ENCODE measurements at regions not wholly inside any gene's neighbourhood (a gene's known extent, or its start where the extent isn't known, plus 50 kb on each side); places are given as distances from the start of the nearest gene placed in this dataset.
"Not testable (repeated sequence)": the region's sequence is repeated elsewhere in the genome, so short reads cannot be mapped to it uniquely, and the experiment has no call there.

DNA sequence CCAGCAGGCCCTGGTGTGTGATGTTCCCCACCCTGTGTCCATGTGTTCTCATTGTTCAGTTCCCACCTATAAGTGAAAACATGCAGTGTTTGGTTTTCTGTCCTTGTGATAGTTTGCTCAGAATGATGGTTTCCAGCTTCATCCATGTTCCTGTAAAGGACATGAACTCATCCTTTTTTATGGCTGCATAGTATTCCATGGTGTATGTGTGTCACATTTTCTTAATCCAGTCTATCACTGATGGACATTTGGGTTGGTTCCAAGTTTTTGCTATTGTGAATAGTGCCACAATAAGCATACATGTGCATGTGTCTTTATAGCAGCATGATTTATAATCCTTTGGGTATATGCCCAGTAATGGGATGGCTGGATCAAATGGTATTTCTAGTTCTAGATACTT lies 130.4 kb upstream of the FHL2 start:
- not testable (repeated sequence) for H3K36me3 ChIP-seq (ENCODE audit: insufficient read depth, low read length); H2AFZ ChIP-seq (ENCODE audit: low read depth, low read length); H3K79me2 ChIP-seq (replicated peaks; ENCODE audit: insufficient read depth, low read length); H3K9me2 ChIP-seq (ENCODE audit: insufficient read depth, low read length); H3F3A ChIP-seq (ENCODE audit: insufficient read depth, low read length, poor library complexity, severe bottlenecking); H3K4me2 ChIP-seq (ENCODE audit: low read length); H3K9ac ChIP-seq (ENCODE audit: low read length); H3K4me3 ChIP-seq (ENCODE audit: low read length); H3K27me3 ChIP-seq (ENCODE audit: insufficient read depth, low read depth, low read length); H3K9me3 ChIP-seq (ENCODE audit: low read length); H4K20me1 ChIP-seq (ENCODE audit: insufficient read depth); H3K27ac ChIP-seq (ENCODE audit: low read length)

DNA sequence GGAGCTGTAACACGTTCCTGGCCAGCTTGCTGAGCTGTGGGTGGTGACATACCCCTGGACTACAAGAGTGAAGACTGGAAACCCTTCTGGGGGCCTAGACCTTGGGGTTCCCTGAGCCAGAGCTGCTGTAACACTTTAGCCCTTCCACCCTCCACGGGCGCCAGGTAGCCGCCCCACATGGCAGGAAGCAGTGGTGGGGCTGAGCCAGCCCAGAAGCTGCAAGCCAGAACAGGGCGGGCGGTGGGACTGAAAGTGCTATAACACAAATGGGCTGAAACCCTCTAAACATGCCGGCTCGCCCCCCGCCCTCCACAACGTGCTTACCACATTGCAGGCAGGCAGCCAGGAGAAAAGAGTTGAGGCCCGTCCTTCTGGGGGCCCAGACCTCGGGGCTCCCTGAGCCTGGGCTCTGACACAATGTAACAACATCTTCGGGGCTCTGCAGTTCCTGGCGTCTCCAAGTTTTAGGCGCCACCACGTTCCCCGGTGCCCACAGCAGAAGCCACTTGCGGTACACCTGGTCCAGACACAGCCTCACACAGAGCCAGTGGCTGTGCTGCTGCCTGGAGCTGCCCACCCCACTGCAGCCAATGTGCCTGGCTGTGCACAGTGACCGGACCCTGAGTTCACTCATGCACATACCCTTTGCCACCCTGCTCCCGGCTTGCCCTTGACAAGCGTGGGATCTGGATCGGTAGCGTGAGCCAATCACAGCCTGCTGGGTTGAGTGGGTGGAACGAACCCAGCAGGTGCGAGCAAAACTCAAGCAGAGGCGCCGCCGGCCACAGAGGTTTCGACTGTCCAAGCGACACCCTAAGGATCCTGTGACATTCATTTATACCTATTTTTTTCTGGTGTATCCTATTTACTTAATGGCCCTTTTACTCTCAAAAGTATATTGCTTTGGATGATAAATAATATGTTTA lies 127.4 kb upstream of the FHL2 start:
- Histone ChIP-seq H3K4me3 (ENCODE audit: low read length) (no peak overlapping the region), H3K27me3 (ENCODE audit: insufficient read depth, low read depth, low read length) (no peaks in the 10 kb centered on the region), H3K9me3 (ENCODE audit: low read length) (no peaks in the 10 kb centered on the region), H3K36me3 (ENCODE audit: insufficient read depth, low read length) (no peaks in the 10 kb centered on the region), H4K20me1 (ENCODE audit: insufficient read depth) (no peaks in the 10 kb centered on the region), H3K4me2 (ENCODE audit: low read length) (no peak overlapping the region), H3K9ac (ENCODE audit: low read length) (no peak overlapping the region), H3K9me2 (ENCODE audit: insufficient read depth, low read length) (no peaks in the 10 kb centered on the region), H2AFZ (ENCODE audit: low read depth, low read length) (no peak overlapping the region), H3F3A (ENCODE audit: insufficient read depth, low read length, poor library complexity, severe bottlenecking) (no peaks in the 10 kb centered on the region), H3K27ac (ENCODE audit: low read length) (no peak overlapping the region), H3K79me2 (replicated peaks; ENCODE audit: insufficient read depth, low read length) (no peaks in the 10 kb centered on the region)
- TF ChIP-seq EZH2 (IDR thresholded peaks at IDR 0.05; ENCODE audit: borderline replicate concordance, insufficient read depth, low read length, poor library complexity, severe bottlenecking) (no peak), SMC3 (conservative IDR thresholded peaks at IDR 0.05; ENCODE audit: poor library complexity) (no peak), MXI1 (conservative IDR thresholded peaks at IDR 0.05; ENCODE audit: poor library complexity, severe bottlenecking) (no peak)
- TF ChIP-seq, protein P1, sequence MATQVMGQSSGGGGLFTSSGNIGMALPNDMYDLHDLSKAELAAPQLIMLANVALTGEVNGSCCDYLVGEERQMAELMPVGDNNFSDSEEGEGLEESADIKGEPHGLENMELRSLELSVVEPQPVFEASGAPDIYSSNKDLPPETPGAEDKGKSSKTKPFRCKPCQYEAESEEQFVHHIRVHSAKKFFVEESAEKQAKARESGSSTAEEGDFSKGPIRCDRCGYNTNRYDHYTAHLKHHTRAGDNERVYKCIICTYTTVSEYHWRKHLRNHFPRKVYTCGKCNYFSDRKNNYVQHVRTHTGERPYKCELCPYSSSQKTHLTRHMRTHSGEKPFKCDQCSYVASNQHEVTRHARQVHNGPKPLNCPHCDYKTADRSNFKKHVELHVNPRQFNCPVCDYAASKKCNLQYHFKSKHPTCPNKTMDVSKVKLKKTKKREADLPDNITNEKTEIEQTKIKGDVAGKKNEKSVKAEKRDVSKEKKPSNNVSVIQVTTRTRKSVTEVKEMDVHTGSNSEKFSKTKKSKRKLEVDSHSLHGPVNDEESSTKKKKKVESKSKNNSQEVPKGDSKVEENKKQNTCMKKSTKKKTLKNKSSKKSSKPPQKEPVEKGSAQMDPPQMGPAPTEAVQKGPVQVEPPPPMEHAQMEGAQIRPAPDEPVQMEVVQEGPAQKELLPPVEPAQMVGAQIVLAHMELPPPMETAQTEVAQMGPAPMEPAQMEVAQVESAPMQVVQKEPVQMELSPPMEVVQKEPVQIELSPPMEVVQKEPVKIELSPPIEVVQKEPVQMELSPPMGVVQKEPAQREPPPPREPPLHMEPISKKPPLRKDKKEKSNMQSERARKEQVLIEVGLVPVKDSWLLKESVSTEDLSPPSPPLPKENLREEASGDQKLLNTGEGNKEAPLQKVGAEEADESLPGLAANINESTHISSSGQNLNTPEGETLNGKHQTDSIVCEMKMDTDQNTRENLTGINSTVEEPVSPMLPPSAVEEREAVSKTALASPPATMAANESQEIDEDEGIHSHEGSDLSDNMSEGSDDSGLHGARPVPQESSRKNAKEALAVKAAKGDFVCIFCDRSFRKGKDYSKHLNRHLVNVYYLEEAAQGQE (IDR thresholded peaks at IDR 0.05; ENCODE audit: borderline replicate concordance), result no peak
- TF ChIP-seq, protein P2, sequence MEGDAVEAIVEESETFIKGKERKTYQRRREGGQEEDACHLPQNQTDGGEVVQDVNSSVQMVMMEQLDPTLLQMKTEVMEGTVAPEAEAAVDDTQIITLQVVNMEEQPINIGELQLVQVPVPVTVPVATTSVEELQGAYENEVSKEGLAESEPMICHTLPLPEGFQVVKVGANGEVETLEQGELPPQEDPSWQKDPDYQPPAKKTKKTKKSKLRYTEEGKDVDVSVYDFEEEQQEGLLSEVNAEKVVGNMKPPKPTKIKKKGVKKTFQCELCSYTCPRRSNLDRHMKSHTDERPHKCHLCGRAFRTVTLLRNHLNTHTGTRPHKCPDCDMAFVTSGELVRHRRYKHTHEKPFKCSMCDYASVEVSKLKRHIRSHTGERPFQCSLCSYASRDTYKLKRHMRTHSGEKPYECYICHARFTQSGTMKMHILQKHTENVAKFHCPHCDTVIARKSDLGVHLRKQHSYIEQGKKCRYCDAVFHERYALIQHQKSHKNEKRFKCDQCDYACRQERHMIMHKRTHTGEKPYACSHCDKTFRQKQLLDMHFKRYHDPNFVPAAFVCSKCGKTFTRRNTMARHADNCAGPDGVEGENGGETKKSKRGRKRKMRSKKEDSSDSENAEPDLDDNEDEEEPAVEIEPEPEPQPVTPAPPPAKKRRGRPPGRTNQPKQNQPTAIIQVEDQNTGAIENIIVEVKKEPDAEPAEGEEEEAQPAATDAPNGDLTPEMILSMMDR (IDR thresholded peaks at IDR 0.05; ENCODE audit: poor library complexity, severe bottlenecking), result no peak

DNA sequence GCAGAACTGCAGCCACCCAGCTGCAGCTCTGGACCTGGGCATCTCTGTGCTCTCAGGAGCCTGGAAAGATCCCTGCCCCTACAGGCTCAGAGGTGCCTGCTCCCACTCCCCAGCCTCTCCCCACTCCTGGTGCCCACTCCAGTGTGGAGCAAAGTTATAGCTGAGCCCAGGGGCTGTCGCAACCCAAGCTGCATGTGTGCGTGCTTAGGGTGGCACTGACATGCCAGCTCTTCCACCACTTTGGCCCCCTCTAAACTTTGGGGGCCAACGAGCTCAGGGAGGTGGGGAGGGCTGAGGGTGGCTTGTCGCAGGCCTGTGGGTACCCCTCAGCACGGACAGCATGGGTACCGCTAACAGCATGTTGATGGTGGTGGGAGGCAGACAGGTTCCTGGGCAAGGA lies 126.3 kb upstream of the FHL2 start:
- H3K9me3 ChIP-seq (ENCODE audit: low read length), result no peaks in the 10 kb centered on the region
- H3K4me2 ChIP-seq (ENCODE audit: low read length), result no peak overlapping the region
- TF ChIP-seq, protein P1 (IDR thresholded peaks at IDR 0.05; ENCODE audit: borderline replicate concordance), result no peak
- TF ChIP-seq MXI1 (conservative IDR thresholded peaks at IDR 0.05; ENCODE audit: poor library complexity, severe bottlenecking) (no peak), POLR2AphosphoS5 (IDR thresholded peaks at IDR 0.05) (no peak), EZH2 (IDR thresholded peaks at IDR 0.05; ENCODE audit: borderline replicate concordance, insufficient read depth, low read length, poor library complexity, severe bottlenecking) (no peak), TAF1 (IDR thresholded peaks at IDR 0.05; ENCODE audit: low read depth) (no peak), SMC3 (conservative IDR thresholded peaks at IDR 0.05; ENCODE audit: poor library complexity) (no peak), EP300 (conservative IDR thresholded peaks at IDR 0.05; ENCODE audit: poor library complexity, severe bottlenecking) (no peak), RAD21 (conservative IDR thresholded peaks at IDR 0.05) (no peak)
- TF ChIP-seq, protein P2 (IDR thresholded peaks at IDR 0.05; ENCODE audit: poor library complexity, severe bottlenecking), result no peak
- H4K20me1 ChIP-seq (ENCODE audit: insufficient read depth), result no peaks in the 10 kb centered on the region
- no peaks in the 10 kb centered on the region for H3K36me3 ChIP-seq (ENCODE audit: insufficient read depth, low read length)
- no peaks in the 10 kb centered on the region for H3K9me2 ChIP-seq (ENCODE audit: insufficient read depth, low read length)
- H3K9ac ChIP-seq (ENCODE audit: low read length), result no peak overlapping the region
- H3F3A ChIP-seq (ENCODE audit: insufficient read depth, low read length, poor library complexity, severe bottlenecking), result no peaks in the 10 kb centered on the region
- H3K27ac ChIP-seq (ENCODE audit: low read length), result no peak overlapping the region
- H2AFZ ChIP-seq (ENCODE audit: low read depth, low read length), result no peak overlapping the region
- no peak overlapping the region for H3K4me3 ChIP-seq (ENCODE audit: low read length)
- H3K79me2 ChIP-seq (replicated peaks; ENCODE audit: insufficient read depth, low read length), result no peaks in the 10 kb centered on the region
- H3K27me3 ChIP-seq (ENCODE audit: insufficient read depth, low read depth, low read length), result no peaks in the 10 kb centered on the region
